Left lung (tissue), 4 donors: ENCODE measurements at regions not wholly inside any gene's neighbourhood (a gene's known extent, or its start where the extent isn't known, plus 50 kb on each side); places are given as distances from the start of the nearest gene placed in this dataset.

Experiments used
- ATAC-seq: fragments of 200-7000 bp; cut with Tn5 transposase; one replicate; pipeline ENCODE4 v1.9.1; 2020; ENCODE audit warnings: moderate library complexity
- DNase-seq, 4 donors: peaks; one replicate each; pipeline ENCODE4 v3.0.0-alpha.2; 2013 to 2020
- H3K27ac ChIP-seq, 2 donors: fragments of 200-600 bp; sonication (generic) in 1 of 2; one replicate each; pipeline versions ENCODE4 v1.5.0 to v1.8.0; 2020 to 2021
- H3K27me3 ChIP-seq, 2 donors: fragments of 200-600 bp; sonication (generic) in 1 of 2; one replicate each; pipeline versions ENCODE4 v1.5.0 to v1.8.0; 2020 to 2021
- H3K36me3 ChIP-seq, 2 donors: fragments of 200-600 bp; sonication (generic) in 1 of 2; one replicate each; pipeline versions ENCODE4 v1.5.0 to v1.8.0; 2020 to 2021
- H3K4me1 ChIP-seq, 2 donors: fragments of 200-600 bp; one replicate each; pipeline ENCODE4 v1.8.0; 2021
- H3K4me3 ChIP-seq, 2 donors: fragments of 200-600 bp; sonication (generic) in 1 of 2; one replicate each; pipeline versions ENCODE4 v1.5.0 to v1.8.0; 2020 to 2021; ENCODE audit warnings: mild to moderate bottlenecking in 1 of 2
- H3K9me3 ChIP-seq, 2 donors: fragments of 200-600 bp; sonication (generic) in 1 of 2; one replicate each; pipeline versions ENCODE4 v1.5.0 to v1.8.0; 2020 to 2021
- intact Hi-C, 2 donors: fragments of 100-400 bp; cut with DNase I; formaldehyde crosslinking; loops; one replicate each; pipeline versions ENCODE4 v1.11.2 to v1.14.2; 2022
- TF ChIP-seq, protein P1 (sequence below), 2 donors: fragments of 200-600 bp; sonication (generic) in 1 of 2; IDR thresholded peaks; one replicate each; pipeline versions ENCODE4 v1.5.0 to v1.8.0; 2021; ENCODE audit warnings: antibody characterized with exemption in 2 of 2
- donor health status: DM: no; HTN: yes; CAD: no.
- donor health status: DM: no; HTN: no; CAD: no.

GRCh38 chr4:129676934-129677333 is 581.0 kb downstream of the C4orf33 start:
- intact Hi-C loops, result no loop called here
- H3K27ac ChIP-seq, result no peak overlapping the region
- no peaks in the 10 kb centered on the region for H3K36me3 ChIP-seq
- TF ChIP-seq, protein P1, sequence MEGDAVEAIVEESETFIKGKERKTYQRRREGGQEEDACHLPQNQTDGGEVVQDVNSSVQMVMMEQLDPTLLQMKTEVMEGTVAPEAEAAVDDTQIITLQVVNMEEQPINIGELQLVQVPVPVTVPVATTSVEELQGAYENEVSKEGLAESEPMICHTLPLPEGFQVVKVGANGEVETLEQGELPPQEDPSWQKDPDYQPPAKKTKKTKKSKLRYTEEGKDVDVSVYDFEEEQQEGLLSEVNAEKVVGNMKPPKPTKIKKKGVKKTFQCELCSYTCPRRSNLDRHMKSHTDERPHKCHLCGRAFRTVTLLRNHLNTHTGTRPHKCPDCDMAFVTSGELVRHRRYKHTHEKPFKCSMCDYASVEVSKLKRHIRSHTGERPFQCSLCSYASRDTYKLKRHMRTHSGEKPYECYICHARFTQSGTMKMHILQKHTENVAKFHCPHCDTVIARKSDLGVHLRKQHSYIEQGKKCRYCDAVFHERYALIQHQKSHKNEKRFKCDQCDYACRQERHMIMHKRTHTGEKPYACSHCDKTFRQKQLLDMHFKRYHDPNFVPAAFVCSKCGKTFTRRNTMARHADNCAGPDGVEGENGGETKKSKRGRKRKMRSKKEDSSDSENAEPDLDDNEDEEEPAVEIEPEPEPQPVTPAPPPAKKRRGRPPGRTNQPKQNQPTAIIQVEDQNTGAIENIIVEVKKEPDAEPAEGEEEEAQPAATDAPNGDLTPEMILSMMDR (IDR thresholded peaks at IDR 0.05), result no peak
- no peaks in the 10 kb centered on the region for H3K27me3 ChIP-seq
- DNase-seq (no peak), ATAC-seq (no peak)
- no peak overlapping the region for H3K4me3 ChIP-seq
- no peaks in the 10 kb centered on the region for H3K4me1 ChIP-seq
- peaks cover 0 to 7% of the 10 kb centered on the region in 2 donors for H3K9me3 ChIP-seq

DNA sequence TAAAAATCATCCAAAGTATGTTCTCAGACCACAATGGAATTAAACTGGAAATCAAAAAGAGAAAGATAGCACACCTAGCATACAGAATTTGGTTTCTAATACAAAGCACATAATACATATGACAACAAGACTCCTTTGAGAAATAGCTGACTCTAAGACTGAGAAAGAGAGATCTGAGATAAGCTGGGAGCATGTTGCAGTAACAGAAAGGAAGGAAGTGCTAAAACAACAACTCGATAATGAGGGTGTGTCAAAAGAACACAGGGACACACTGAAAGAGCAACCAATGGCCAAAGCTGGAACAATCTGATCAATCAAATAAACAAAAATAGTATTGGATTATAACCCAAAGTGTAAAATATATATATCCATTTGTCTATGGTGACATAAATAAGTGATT is 586.6 kb downstream of the C4orf33 start:
- Histone ChIP-seq H3K27me3 (no peaks in the 10 kb centered on the region), H3K27ac (no peak overlapping the region), H3K4me3 (no peak overlapping the region), H3K9me3 (no peaks in the 10 kb centered on the region), H3K4me1 (no peaks in the 10 kb centered on the region), H3K36me3 (no peaks in the 10 kb centered on the region)
- DNase-seq (no peak), ATAC-seq (no peak)
- TF ChIP-seq, protein P1 (IDR thresholded peaks at IDR 0.05), result no peak
- intact Hi-C loops, result no loop called here

DNA sequence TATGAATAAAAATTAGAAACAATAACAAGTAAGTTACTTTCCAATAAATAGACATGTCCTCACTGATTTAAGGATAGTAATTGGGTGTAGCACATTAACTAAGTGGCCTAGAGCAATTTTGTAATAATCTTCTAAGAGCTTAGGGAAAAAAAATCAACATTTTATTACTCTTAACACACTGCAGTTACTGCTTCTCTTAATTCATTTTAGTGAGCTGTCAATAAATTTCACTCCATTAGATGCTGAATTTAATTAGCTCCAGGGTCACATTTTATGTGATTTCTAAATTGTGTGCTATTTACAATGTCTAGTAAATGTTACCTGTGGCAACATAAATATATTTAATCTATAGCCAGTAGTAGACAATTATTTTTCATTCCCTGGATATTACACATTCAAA is 612.0 kb downstream of the C4orf33 start:
- intact Hi-C loops, result no loop called here
- TF ChIP-seq, protein P1 (IDR thresholded peaks at IDR 0.05), result no peak

DNA sequence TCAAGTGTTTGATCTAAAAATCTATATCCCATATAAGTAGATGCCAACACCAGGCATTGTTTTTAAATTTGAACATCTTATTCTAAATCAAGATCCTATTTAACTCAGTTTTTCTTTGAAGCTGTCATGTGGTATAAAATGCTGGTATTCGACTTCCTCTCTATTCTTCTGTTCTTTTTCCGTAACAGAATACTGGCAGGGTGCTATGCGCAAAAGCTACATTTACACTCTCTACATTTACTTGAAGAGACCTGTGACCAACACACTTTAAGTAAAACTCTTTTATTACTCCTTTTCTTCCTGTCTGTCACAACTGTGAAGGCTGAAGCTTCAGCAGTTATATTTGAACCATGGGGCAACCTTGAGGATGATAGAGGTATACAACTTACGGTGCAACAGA is 612.8 kb downstream of the C4orf33 start:
- Histone ChIP-seq H3K4me1 (no peaks in the 10 kb centered on the region), H3K9me3 (no peaks in the 10 kb centered on the region), H3K27ac (no peak overlapping the region), H3K36me3 (no peaks in the 10 kb centered on the region), H3K4me3 (no peak overlapping the region), H3K27me3 (no peaks in the 10 kb centered on the region)
- DNase-seq, result no peak
- intact Hi-C loops, result no loop called here
- TF ChIP-seq, protein P1 (IDR thresholded peaks at IDR 0.05), result no peak
- no peak for ATAC-seq

More for the DNA sequence above, 612.0 kb downstream of the C4orf33 start:
- Histone ChIP-seq H3K36me3 (no peaks in the 10 kb centered on the region), H3K27ac (no peak overlapping the region), H3K27me3 (no peaks in the 10 kb centered on the region), H3K9me3 (no peaks in the 10 kb centered on the region), H3K4me1 (no peaks in the 10 kb centered on the region), H3K4me3 (no peak overlapping the region)
- no peak for ATAC-seq
- no peak for DNase-seq

- no peak overlapping the region for H3K27ac ChIP-seq
- DNase-seq, result no peak
- no peak for ATAC-seq
Measured at GRCh38 chr4:129738175-129738574, 642.2 kb downstream of the C4orf33 start.

More at GRCh38 chr4:129738175-129738574, 642.2 kb downstream of the C4orf33 start:
- H3K9me3 ChIP-seq, result no peaks in the 10 kb centered on the region
- no peaks in the 10 kb centered on the region for H3K36me3 ChIP-seq
- no peaks in the 10 kb centered on the region for H3K27me3 ChIP-seq
- H3K4me3 ChIP-seq, result no peak overlapping the region
- no peaks in the 10 kb centered on the region for H3K4me1 ChIP-seq
- intact Hi-C loops, result no loop called here
- TF ChIP-seq, protein P1 (IDR thresholded peaks at IDR 0.05), result no peak
